HPDE6-E6E7 (cell line): ENCODE measurements at regions not wholly inside any gene's neighbourhood (a gene's known extent, or its start where the extent isn't known, plus 50 kb on each side); places are given as distances from the start of the nearest gene placed in this dataset.

Experiments used
- DNase-seq: peaks from one replicate; pipeline ENCODE4 v3.0.0; 2011; ENCODE audit warnings: missing footprints; ENCODE audit errors: extremely low spot score

- DNase-seq, result no peak
These were observed 306.5 kb downstream of the HHIPL2 start for GRCh38 chr1:222241410-222241809.

GRCh38 chr1:222240536-222241181, 307.2 kb downstream of the HHIPL2 start:
- peak; percentile 32 for DNase-seq

- DNase-seq, result no peak
These were observed 308.8 kb downstream of the HHIPL2 start for GRCh38 chr1:222239130-222239529.

- DNase-seq, result no peak
These were observed 313.6 kb downstream of the HHIPL2 start for GRCh38 chr1:222234351-222234750.

GRCh38 chr1:222233444-222234158, 314.3 kb downstream of the HHIPL2 start:
- DNase-seq, result no peak

GRCh38 chr1:222232842-222233241, 315.1 kb downstream of the HHIPL2 start:
- no peak for DNase-seq

GRCh38 chr1:222229672-222230312, 318.1 kb downstream of the HHIPL2 start:
- DNase-seq, result no peak

- no peak for DNase-seq
These were observed 322.6 kb downstream of the HHIPL2 start for GRCh38 chr1:222225316-222225691.

- DNase-seq, result no peak
These were observed 323.1 kb downstream of the HHIPL2 start for GRCh38 chr1:222224636-222225315.

GRCh38 chr1:222224156-222224555, 323.7 kb downstream of the HHIPL2 start:
- DNase-seq, result no peak

GRCh38 chr1:222223010-222223409, 324.9 kb downstream of the HHIPL2 start:
- no peak for DNase-seq

- no peak for DNase-seq
These were observed 331.6 kb downstream of the HHIPL2 start for GRCh38 chr1:222216255-222216754.

- DNase-seq, result no peak
These were observed 337.1 kb downstream of the HHIPL2 start for GRCh38 chr1:222210776-222211175.

- peak; percentile 13 for DNase-seq
These were observed 343.4 kb downstream of the HHIPL2 start for GRCh38 chr1:222204475-222204874.

GRCh38 chr1:222202831-222203230, 345.1 kb downstream of the HHIPL2 start:
- no peak for DNase-seq

GRCh38 chr1:222196736-222197135, 351.2 kb downstream of the HHIPL2 start:
- DNase-seq, result no peak

- no peak for DNase-seq
These were observed 351.6 kb downstream of the HHIPL2 start for GRCh38 chr1:222196288-222196687.

- no peak for DNase-seq
These were observed 352.0 kb downstream of the HHIPL2 start for GRCh38 chr1:222195857-222196256.

- no peak for DNase-seq
These were observed 358.7 kb downstream of the HHIPL2 start for GRCh38 chr1:222189218-222189617.

- no peak for DNase-seq
These were observed 360.2 kb downstream of the HHIPL2 start for GRCh38 chr1:222187566-222188332.

GRCh38 chr1:222182641-222183040, 365.3 kb downstream of the HHIPL2 start:
- DNase-seq, result no peak
